ENCODE measurements at regions not wholly inside any gene's neighbourhood (a gene's known extent, or its start where the extent isn't known, plus 50 kb on each side); places are given as distances from the start of the nearest gene placed in this dataset.
"Not testable (repeated sequence)": the region's sequence is repeated elsewhere in the genome, so short reads cannot be mapped to it uniquely, and the experiment has no call there.

- DNase-seq = no peak
Observed at GRCh38 chr4:85168234-85168834, 201.8 kb upstream of the WDFY3 start.

DNA sequence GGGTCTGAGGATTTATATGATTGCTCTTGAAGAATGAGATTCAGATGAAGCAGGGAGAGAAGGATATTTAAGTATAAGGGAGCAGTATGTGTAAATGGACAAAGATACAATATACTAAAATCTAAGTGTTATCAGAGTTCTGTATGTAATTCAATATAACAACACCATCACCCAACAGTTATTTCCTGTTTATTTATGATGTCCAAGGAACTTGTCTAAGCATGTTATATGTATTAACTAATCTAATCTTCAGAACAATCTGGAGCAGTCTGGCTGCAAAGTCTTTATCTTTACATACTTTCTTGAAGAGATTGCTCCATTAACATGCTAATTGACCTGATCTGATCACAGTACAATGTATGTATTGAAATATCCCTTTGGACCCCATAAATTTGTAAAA lies 203.8 kb upstream of the WDFY3 start:
- no peak for DNase-seq

DNA sequence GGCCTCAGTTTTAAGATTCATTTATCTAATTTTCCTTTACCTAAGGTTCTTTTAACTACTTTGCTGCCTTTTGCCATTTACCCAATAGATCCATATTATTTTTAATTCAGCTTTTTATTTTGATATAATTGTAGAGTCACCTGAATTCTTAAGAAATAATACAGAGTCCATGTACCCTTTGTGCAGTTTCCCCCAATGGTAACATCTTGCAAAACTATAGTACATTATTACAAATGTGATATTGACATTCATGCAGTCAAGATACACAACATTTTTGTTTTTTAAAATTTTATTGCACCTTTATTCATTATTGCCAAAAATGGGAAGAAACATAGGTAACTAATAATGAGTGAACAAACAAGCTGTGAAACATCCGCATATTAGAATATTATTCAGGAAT lies 208.7 kb upstream of the WDFY3 start:
- DNase-seq = no peak

GRCh38 chr4:85177092-85177491 lies 210.6 kb upstream of the WDFY3 start:
- DNase-seq = no peak

DNA sequence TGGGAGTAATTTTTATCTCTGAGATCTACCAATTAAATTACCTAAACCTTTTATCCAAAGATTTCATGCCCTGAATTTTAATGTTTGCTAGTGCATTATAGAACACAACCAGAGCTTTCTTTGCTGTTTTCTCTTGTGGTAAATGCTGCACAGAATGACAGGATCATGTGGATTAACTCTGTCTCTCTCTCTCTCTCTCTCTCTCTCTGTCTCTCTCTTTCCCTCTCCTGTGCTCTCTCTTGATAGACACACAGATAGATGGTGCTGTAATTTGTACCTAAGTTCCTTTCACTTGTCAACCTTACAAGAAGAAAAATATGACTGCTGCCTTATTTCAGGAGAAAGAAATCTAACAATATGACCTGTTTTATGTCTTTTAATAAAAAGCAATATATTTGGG lies 211.2 kb upstream of the WDFY3 start:
- no peak for DNase-seq

DNA sequence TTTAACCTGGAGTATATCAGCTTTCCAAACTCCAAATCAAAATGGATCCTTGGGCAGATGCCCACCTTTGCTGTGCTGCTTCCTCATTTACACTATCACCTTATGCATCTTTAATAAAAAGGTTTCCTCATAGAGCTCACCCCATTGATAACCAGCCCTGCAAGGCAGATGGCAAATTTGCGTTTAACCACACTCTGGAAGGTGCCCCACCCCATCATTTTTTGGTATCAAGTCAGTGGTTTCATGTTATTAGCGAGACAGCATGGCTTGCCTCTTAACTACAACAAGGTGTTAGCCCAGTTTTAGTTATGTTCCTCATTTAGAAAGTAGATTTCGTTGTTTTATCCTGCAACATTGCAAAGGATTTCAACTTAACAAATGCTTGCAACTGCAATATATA lies 214.0 kb upstream of the WDFY3 start:
- no peak for DNase-seq

GRCh38 chr4:85187106-85187505 lies 220.6 kb upstream of the WDFY3 start:
- no peak for DNase-seq

DNA sequence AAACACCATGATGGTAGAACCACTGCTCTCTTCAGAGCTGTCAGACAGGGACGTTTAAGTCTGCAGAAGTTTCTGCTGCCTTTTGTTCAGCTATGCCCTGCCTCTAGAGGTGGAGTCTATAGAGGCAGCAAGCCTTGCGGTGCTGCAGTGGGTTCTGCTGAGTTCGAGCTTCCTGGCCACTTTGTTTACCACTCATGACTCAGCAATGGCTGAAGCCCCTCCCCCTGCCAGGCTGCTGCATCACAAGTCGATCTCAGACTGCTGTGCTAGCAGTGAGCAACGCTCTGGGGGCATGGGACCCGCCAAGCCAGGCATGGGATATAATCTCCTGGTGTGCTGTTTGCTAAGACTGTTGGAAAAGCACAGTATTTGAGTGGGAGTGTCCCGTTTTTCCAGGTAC lies 229.5 kb upstream of the WDFY3 start:
- not testable (repeated sequence) for DNase-seq

- no peak for DNase-seq
Observed at GRCh38 chr4:85200106-85200505, 233.6 kb upstream of the WDFY3 start.

- DNase-seq = no peak
Observed at GRCh38 chr4:85209161-85209560, 242.7 kb upstream of the WDFY3 start.

DNA sequence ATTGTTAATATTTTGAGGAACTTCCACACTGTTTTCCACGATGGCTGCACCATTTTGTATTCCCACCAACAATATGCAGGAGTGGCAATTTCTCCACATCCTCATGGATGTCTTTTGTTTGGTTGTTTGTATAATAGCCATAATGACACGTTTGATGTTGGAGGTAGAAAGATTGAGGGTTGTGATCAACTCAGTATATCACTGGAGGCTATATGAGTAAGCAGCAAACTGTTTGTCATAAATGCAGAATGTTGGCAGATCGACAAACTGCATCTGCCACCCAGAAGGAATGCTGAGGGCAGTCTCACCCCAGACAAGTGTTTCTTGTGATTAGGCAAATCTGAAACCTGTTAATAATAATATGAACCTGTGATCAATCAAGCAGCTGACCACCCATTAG lies 243.9 kb upstream of the WDFY3 start:
- no peak for DNase-seq

GRCh38 chr4:85216571-85216970 lies 250.1 kb upstream of the WDFY3 start:
- not testable (repeated sequence) for DNase-seq

DNA sequence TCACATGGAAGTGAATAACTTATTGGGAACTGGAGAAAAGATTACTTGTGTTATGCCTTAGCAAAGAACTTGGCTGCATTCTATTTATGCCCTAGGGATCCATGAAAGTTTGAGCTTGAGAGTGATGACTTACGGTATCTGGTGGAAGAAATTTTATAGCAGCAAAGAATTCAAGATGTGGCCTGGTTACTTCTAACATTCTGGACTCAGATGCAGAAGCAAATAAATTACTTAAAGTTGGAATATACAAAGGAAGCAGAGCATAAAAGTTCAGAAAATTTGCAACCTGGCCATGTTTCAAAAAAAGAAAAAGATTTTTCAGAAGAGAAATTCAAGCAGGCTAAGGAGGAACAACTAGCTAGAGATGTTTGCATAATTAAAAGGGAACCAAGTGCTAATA lies 252.3 kb upstream of the WDFY3 start:
- DNase-seq = no peak

- no peak for DNase-seq
Observed at GRCh38 chr4:85221606-85222005, 253.3 kb upstream of the ARHGAP24 start.

DNA sequence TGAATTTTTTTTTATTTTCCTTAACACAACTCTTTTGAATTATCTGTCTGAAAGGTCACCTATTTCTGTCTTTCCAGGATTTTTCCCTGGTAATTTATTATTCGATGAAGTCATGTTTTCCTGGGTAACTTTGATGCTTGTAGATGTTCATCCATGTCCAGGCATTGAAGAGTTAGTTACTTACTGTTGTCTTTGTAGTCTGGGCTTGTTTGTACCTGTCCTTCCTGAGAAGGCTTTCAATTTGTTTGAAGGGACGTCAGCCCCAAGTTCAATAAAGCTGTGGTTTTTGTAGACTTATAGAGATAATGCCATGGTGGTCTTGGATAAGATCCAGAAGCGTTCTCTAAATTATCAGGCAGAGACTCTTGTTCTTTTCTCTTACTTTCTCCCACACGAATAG lies 252.4 kb upstream of the ARHGAP24 start:
- DNase-seq = no peak

DNA sequence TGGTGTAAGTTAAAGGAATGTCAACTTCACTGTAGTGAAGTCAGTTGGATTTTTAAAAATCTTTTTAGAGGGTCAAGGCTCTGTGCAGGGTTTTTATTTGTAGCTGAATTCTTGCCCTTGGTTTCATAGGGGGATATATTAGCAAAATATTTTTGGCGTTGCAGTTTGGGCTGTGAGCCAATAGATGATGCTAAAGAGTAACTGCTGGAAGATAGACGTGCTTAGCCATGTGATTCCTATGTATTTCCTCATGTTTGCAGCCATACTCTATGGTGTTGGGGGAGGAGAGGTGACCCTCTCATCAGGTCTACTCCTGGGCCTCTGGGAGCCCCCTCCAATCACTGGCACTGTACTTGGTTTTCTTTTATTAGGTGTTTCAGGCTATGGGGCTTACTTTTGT lies 246.7 kb upstream of the ARHGAP24 start:
- no peak for DNase-seq

GRCh38 chr4:85233516-85233915 lies 241.4 kb upstream of the ARHGAP24 start:
- no peak for DNase-seq

- no peak for DNase-seq
Observed at GRCh38 chr4:85243857-85244256, 231.1 kb upstream of the ARHGAP24 start.

GRCh38 chr4:85244638-85245037 lies 230.3 kb upstream of the ARHGAP24 start:
- no peak for DNase-seq

- DNase-seq = no peak
Observed at GRCh38 chr4:85246055-85246454, 228.9 kb upstream of the ARHGAP24 start.

DNA sequence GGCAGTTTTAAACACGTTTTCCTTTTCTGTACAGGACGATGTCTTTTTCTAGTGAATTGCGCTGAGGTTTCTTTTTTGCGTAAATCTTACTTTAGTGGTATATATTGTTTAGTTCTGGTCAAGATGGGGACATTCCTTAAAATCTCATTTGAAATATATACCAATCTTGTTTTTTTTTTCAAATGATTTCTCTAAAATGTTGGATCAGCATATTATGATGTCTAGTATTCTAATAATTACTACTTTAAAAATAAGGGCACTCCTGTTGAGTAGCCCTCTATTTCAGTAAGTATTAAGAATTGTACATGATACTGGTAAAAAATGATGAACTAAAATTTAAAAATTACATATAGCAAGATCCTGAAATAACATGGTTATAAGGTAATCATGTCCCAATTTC lies 224.1 kb upstream of the ARHGAP24 start:
- DNase-seq = no peak

DNA sequence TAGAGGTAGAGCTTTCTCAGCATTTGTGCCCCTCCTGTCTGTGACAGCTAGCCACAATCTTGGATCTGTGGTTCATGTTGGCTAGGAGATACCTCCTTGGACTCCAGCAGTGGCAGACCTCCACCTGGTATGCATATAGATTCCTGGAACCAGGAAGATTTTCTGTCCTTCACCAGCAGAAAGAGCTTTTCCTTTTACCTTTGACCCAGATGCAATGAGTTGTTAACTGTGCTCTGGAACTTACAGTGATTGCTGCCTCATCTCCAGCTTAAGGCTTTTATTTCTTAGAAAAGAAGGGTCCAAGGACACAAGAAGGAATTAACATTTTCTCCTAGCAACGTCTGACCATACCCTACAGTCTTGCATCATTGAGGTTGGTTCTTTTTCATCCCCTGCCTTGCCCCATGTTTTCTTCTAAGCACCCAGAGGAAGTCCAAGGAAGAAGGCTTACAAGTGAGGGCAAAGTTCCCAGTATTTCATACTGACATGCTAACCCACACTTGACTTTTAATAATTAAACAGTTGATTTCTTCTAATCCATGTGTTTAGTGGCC lies 217.1 kb upstream of the ARHGAP24 start:
- no peak for DNase-seq

- no peak for DNase-seq
Observed at GRCh38 chr4:85260064-85260463, 214.9 kb upstream of the ARHGAP24 start.

GRCh38 chr4:85265234-85265633 lies 209.7 kb upstream of the ARHGAP24 start:
- DNase-seq = no peak

GRCh38 chr4:85268188-85268587 lies 206.8 kb upstream of the ARHGAP24 start:
- no peak for DNase-seq
